ENCODE measurements at regions not wholly inside any gene's neighbourhood (a gene's known extent, or its start where the extent isn't known, plus 50 kb on each side); places are given as distances from the start of the nearest gene placed in this dataset.
A peak's percentile ranks its signal among the peaks of the same experiment; 100 is the strongest.

GRCh38 chr16:66137853-66138252 lies 228.6 kb upstream of the CDH5 start:
- DNase-seq (ENCODE audit: low spot score) = no peak

GRCh38 chr16:66136841-66137240 lies 229.7 kb upstream of the CDH5 start:
- no peak for DNase-seq (ENCODE audit: low spot score)

- no peak for DNase-seq (ENCODE audit: low spot score)
Observed at GRCh38 chr16:66135838-66136237, 230.7 kb upstream of the CDH5 start.

GRCh38 chr16:66135421-66135831 lies 231.1 kb upstream of the CDH5 start:
- DNase-seq (ENCODE audit: low spot score) = no peak

- no peak for DNase-seq (ENCODE audit: low spot score)
Observed at GRCh38 chr16:66134875-66135274, 231.6 kb upstream of the CDH5 start.

GRCh38 chr16:66133643-66134338 lies 232.7 kb upstream of the CDH5 start:
- no peak for DNase-seq (ENCODE audit: low spot score)

- DNase-seq (ENCODE audit: low spot score) = no peak
Observed at GRCh38 chr16:66131895-66132294, 234.6 kb upstream of the CDH5 start.

GRCh38 chr16:66131156-66131807 lies 235.2 kb upstream of the CDH5 start:
- DNase-seq (ENCODE audit: low spot score) = no peak

GRCh38 chr16:66130296-66130905 lies 236.1 kb upstream of the CDH5 start:
- DNase-seq (ENCODE audit: low spot score) = no peak

GRCh38 chr16:66129196-66129595 lies 237.3 kb upstream of the CDH5 start:
- DNase-seq (ENCODE audit: low spot score) = no peak

GRCh38 chr16:66128371-66128770 lies 238.1 kb upstream of the CDH5 start:
- no peak for DNase-seq (ENCODE audit: low spot score)

GRCh38 chr16:66127459-66128370 lies 238.8 kb upstream of the CDH5 start:
- DNase-seq (ENCODE audit: low spot score) = no peak

GRCh38 chr16:66121466-66121865 lies 245.0 kb upstream of the CDH5 start:
- no peak for DNase-seq (ENCODE audit: low spot score)

GRCh38 chr16:66120656-66121055 lies 245.8 kb upstream of the CDH5 start:
- no peak for DNase-seq (ENCODE audit: low spot score)

GRCh38 chr16:66116163-66117002 lies 250.1 kb upstream of the CDH5 start:
- DNase-seq (ENCODE audit: low spot score) = no peak

GRCh38 chr16:66115373-66115772 lies 251.1 kb upstream of the CDH5 start:
- peak; percentile 65 for DNase-seq (ENCODE audit: low spot score)

- no peak for DNase-seq (ENCODE audit: low spot score)
Observed at GRCh38 chr16:66113223-66113622, 253.3 kb upstream of the CDH5 start.

GRCh38 chr16:66109677-66110076 lies 256.8 kb upstream of the CDH5 start:
- DNase-seq (ENCODE audit: low spot score) = no peak

GRCh38 chr16:66107661-66108060 lies 258.8 kb upstream of the CDH5 start:
- no peak for DNase-seq (ENCODE audit: low spot score)

GRCh38 chr16:66103211-66103610 lies 263.3 kb upstream of the CDH5 start:
- no peak for DNase-seq (ENCODE audit: low spot score)

GRCh38 chr16:66099306-66099705 lies 267.2 kb upstream of the CDH5 start:
- no peak for DNase-seq (ENCODE audit: low spot score)
